ENCODE measurements at regions not wholly inside any gene's neighbourhood (a gene's known extent, or its start where the extent isn't known, plus 50 kb on each side); places are given as distances from the start of the nearest gene placed in this dataset.
A peak's percentile ranks its signal among the peaks of the same experiment; 100 is the strongest.

DNA sequence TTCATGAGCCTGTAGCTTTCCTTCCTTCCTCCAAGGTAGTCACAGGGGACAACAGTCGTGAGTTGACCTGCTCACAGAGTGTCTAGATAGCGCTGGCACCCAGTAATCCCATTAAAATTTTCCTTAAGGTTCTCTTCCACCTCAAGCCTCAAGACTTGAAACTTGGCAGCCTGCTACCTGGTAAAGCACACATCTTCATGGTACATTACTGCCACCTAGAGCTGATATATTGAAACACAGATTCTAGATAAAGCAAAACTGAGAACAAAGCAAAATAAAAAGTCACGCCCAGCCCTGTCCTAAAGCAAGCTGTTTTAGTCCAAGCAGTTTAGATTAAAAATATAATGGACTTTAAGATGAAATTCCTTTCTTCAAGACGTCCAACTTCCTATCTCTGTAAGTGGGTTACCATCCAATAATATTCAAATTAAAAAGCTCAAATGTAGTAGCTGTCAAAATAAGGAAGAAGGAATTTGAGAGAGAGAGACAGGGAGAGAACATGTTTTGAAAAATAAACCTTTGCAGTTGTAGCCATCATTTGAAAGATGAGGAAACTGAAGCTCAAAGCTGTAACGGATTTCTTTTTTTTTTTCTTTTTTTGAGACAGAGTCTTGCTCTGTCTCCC is 50.7 kb upstream of the CD83 start:
- peak; percentile 82 for DNase-seq

GRCh38 chr6:14067656-14068055 is 49.9 kb upstream of the CD83 start:
- no peak for DNase-seq
